ENCODE measurements at regions not wholly inside any gene's neighbourhood (a gene's known extent, or its start where the extent isn't known, plus 50 kb on each side); places are given as distances from the start of the nearest gene placed in this dataset.

DNA sequence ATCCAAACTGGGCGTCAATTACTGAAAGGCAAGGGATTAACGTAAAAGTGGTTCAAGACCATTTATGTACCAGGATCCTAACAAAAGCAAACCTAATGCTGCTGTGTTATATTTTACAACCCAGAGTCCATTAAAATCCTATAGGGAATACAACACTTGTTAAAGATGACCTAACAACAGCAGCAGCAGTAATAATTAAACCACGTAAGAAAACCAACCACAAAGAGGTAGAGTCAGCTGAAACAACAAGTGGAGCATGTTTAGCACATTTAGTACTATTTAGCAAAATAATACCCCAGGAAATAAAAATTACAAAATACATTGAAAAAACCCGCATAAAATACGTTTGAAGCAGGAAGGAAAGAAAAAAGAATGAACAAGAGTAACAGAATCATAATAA is 82.1 kb upstream of the AGBL1 start:
- DNase-seq (ENCODE audit: low read depth) = no peak
- TF ChIP-seq, protein P1, sequence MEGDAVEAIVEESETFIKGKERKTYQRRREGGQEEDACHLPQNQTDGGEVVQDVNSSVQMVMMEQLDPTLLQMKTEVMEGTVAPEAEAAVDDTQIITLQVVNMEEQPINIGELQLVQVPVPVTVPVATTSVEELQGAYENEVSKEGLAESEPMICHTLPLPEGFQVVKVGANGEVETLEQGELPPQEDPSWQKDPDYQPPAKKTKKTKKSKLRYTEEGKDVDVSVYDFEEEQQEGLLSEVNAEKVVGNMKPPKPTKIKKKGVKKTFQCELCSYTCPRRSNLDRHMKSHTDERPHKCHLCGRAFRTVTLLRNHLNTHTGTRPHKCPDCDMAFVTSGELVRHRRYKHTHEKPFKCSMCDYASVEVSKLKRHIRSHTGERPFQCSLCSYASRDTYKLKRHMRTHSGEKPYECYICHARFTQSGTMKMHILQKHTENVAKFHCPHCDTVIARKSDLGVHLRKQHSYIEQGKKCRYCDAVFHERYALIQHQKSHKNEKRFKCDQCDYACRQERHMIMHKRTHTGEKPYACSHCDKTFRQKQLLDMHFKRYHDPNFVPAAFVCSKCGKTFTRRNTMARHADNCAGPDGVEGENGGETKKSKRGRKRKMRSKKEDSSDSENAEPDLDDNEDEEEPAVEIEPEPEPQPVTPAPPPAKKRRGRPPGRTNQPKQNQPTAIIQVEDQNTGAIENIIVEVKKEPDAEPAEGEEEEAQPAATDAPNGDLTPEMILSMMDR (conservative IDR thresholded peaks at IDR 0.05; ENCODE audit: low read depth, low read length) = no peak
- no peak overlapping the region for H3K4me3 ChIP-seq (ENCODE audit: low read length)

DNA sequence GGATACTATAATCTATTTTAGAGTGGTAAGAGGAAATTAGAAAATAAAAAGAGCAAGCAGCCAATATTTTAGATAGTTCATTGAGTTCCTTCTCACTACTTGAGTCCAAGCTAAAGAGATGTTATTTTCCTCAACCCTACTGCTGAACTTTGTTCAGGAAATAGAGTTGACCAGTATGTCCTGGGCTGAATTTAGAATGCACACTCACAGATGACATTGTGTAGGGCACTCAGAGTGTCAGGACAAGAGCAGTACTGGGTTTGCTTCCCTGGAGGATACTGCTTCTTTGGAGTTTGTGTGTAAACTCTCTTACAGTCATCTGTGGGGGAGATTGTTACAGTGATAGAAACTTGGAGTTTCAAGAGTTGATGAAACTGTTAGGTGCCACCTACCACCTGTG is 80.0 kb upstream of the AGBL1 start:
- no peak for DNase-seq (ENCODE audit: low read depth)
- no peak overlapping the region for H3K4me3 ChIP-seq (ENCODE audit: low read length)
- TF ChIP-seq, protein P1 (conservative IDR thresholded peaks at IDR 0.05; ENCODE audit: low read depth, low read length) = no peak

DNA sequence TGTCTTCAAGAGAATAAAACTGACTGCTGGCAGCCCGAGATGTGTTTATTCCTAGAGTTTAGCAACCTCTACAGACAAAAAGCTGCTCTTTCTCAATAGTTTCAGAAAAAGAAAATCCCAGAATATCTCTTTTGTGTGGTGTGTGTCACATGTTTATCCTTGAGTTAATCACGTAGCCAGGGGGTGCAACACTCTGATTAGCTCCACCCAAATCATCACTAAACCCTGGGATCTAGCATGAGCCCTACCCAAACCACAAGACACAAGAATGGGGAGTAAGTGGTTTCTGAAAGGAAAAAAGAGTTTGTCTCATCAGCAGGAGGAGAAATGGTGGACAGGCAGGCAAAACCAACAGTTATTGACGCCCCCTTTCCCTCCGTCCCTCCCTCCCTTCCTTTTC is 78.5 kb upstream of the AGBL1 start:
- no peak overlapping the region for H3K4me3 ChIP-seq (ENCODE audit: low read length)
- no peak for DNase-seq (ENCODE audit: low read depth)
- TF ChIP-seq, protein P1 (conservative IDR thresholded peaks at IDR 0.05; ENCODE audit: low read depth, low read length) = no peak

DNA sequence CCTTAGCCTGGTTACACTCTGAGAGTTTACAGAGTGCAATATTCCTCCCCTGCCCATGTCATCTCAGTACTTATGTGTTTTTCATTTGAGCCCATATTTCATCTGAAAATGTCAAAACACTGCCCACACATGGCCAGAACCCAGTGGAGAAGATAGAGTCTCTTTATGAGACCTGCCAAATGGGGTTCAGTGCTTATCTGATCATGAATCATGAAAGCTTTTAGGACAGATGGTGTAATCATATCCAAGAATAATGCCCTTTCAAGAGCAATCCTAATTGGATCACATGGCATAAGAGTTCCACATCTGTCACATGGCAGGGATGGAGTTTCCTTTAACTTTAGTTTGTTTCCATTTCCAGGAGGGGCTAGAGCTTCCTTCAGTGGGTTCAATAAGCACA is 77.2 kb upstream of the AGBL1 start:
- TF ChIP-seq, protein P1 (conservative IDR thresholded peaks at IDR 0.05; ENCODE audit: low read depth, low read length) = no peak
- no peak overlapping the region for H3K4me3 ChIP-seq (ENCODE audit: low read length)
- no peak for DNase-seq (ENCODE audit: low read depth)

DNA sequence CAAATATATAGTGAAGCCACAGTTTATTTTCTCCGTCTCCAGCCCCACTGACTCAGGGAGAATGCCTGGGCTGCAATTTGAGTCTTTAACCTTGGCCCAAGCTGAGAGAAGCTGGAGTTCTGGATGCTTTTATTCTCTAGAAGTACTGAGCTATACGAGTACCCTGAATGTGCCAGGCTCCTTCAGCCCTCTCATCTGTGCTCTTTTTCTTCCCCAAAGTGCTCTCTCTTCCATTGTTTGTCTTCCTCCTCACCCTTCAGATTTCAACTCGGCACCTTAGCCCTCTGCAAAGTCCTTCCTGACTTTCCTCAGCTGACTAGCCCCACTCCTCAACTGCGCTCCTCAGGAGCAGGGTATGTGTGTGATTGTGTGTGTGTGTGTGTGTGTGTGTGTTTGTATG is 75.6 kb upstream of the AGBL1 start:
- no peak overlapping the region for H3K4me3 ChIP-seq (ENCODE audit: low read length)
- TF ChIP-seq, protein P1 (conservative IDR thresholded peaks at IDR 0.05; ENCODE audit: low read depth, low read length) = no peak
- no peak for DNase-seq (ENCODE audit: low read depth)

DNA sequence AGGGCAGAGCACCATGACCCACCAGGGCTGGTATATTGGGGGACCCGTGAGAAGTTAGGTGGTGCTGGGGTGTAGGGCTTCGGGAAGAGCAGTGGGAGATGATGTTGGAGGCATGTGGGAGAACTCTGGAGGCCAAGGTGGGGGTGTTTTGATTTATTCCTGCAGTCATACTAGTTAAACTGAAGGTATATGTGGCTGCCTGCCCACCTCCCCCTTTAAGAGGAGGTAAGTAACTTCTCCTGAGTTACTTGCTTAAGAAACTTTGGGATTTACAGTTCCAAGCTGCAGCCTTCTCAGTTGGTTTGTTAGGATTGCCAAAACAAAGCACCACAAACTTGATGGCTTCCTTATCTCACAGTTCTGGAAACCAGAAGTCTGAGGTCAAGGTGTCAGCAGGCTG is 73.1 kb upstream of the AGBL1 start:
- TF ChIP-seq, protein P1 (conservative IDR thresholded peaks at IDR 0.05; ENCODE audit: low read depth, low read length) = no peak
- no peak for DNase-seq (ENCODE audit: low read depth)
- no peak overlapping the region for H3K4me3 ChIP-seq (ENCODE audit: low read length)

DNA sequence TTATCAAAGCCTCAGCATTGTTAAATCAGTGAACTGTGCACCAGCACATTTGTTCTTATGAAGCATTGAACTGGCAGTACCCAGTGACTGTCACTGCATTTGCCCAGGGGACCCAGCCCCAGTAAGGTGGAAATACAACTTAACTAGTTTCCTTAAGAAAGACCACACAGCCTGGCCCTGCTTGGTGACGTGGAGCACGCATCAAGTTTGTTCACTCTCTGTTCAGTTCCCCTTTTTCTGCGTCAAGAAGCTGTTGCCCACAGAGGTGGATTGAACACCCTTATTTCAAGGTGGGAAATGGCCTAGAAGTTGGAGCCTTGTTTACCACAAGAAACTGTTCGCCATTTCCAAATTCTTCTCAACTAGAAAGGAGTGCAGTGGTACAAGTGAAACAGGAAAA is 69.9 kb upstream of the AGBL1 start:
- H3K4me3 ChIP-seq (ENCODE audit: low read length) = no peak overlapping the region
- DNase-seq (ENCODE audit: low read depth) = no peak
- TF ChIP-seq, protein P1 (conservative IDR thresholded peaks at IDR 0.05; ENCODE audit: low read depth, low read length) = no peak
